SH-SY5Y (cell line): ENCODE measurements at regions not wholly inside any gene's neighbourhood (a gene's known extent, or its start where the extent isn't known, plus 50 kb on each side); places are given as distances from the start of the nearest gene placed in this dataset.

Experiments used
- GATA2 ChIP-seq: IDR thresholded peaks from 2 replicates; pipeline ENCODE4 v1.6.1; 2011; ENCODE audit warnings: mild to moderate bottlenecking, low read depth, low read length
- GATA3 ChIP-seq: IDR thresholded peaks from 2 replicates; pipeline ENCODE4 v1.6.1; 2011; ENCODE audit warnings: low read depth, mild to moderate bottlenecking, low read length, moderate library complexity

DNA sequence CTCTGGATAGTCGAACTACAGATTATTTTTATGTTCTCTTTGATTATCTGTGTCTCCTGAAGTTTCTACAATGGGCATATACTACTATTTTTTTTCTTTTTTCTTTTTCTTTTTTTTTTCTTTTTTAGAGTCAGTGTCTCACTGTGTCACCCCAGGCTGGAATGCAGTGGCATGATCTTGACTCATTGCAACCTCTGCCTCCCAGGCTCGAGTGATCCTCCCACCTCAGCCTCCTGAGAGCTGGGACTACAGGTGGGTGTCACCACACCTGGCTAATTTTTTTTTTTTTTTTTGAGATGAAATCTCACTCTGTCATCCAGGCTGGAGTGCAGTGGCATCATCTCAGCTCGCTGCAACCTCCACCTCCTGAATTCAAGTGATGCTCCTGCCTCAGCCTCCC, 250.7 kb upstream of the KAZN start:
- no peak for TF ChIP-seq GATA3
- no peak for TF ChIP-seq GATA2
